Right cardiac atrium (tissue), 5 donors: ENCODE measurements at regions not wholly inside any gene's neighbourhood (a gene's known extent, or its start where the extent isn't known, plus 50 kb on each side); places are given as distances from the start of the nearest gene placed in this dataset.

Experiments
- ATAC-seq, 2 donors: fragments of 200-7000 bp; cut with Tn5 transposase; one replicate each; pipeline versions ENCODE4 v1.8.0 to v1.9.1; 2020; ENCODE audit warnings: moderate library complexity in 2 of 2, mild to moderate bottlenecking in 1 of 2
- DNase-seq, 3 donors: peaks; one replicate each; pipeline ENCODE4 v3.0.0-alpha.2; 2020
- H3K27ac ChIP-seq: one replicate; pipeline ENCODE4 v1.5.1; 2013; ENCODE audit warnings: mild to moderate bottlenecking, low read length, control low read depth, moderate library complexity
- H3K27me3 ChIP-seq: one replicate; pipeline ENCODE4 v1.6.1; 2013; ENCODE audit not compliant: control insufficient read depth, insufficient read depth
- H3K4me1 ChIP-seq: one replicate; pipeline ENCODE4 v1.6.1; 2013; ENCODE audit warnings: low read length; ENCODE audit not compliant: control insufficient read depth, insufficient read depth
- H3K4me3 ChIP-seq: one replicate; pipeline ENCODE4 v1.5.1; 2013; ENCODE audit warnings: low read length, control low read depth
- H3K9me3 ChIP-seq: one replicate; pipeline ENCODE4 v1.6.1; 2013; ENCODE audit warnings: low read length; ENCODE audit not compliant: control insufficient read depth
- WGBS: extraction: QIAGEN DNeasy Blood & Tissue Kit; methylation state at CpG from one replicate; pipeline ENCODE4 v1.1.7; 2013; 5-methylcytosine and 5-hydroxymethylcytosine counted together
- intact Hi-C, 4 donors: fragments of 100-400 bp; cut with DNase I; formaldehyde crosslinking; loops; one replicate each; pipeline versions ENCODE4 v1.11.0 to v1.14.0; 2022 to 2023
- donor health status: healthy with polysubstance abuse.
- donor health status: DM: no; HTN: yes; CAD: no.
- donor health status: DM: no; HTN: no; CAD: no.
- donor health status: DM: no; HTN: yes; CAD: no; lungs with severe emphysema.
- donor health status: DM: yes; HTN: yes; CAD: no.

DNA sequence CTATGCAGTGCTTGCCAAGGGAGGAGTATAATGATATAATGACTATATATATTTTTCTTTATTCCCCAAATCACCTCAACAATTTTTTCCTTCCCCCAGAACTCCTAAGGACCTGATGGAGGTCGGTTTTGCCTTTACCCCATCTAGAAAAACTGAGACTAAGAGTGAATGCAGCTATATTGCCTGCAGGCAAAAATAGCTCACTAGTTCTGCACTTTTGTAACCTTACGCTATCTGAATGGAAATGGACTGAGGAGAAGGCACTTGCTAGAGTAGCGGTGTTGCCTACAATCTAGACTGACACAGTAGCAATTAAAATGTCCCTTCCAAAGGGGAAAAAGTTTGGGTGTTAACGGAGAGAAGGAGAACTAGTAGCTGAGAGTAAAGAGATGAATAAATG is 379.5 kb upstream of the SEMA6D start:
- peaks cover 2% of the 10 kb centered on the region for H3K4me1 ChIP-seq
- ATAC-seq = no peak
- H3K27ac ChIP-seq = no peak overlapping the region
- intact Hi-C loops = no loop called here
- no peak overlapping the region for H3K4me3 ChIP-seq
- WGBS = 79% methylated on average over 4 of the region's 4 CpGs
- DNase-seq = no peak
- H3K27me3 ChIP-seq = no peaks in the 10 kb centered on the region
- H3K9me3 ChIP-seq = no peaks in the 10 kb centered on the region

GRCh38 chr15:47338771-47339170 is 378.5 kb upstream of the SEMA6D start:
- no peak for DNase-seq
- Histone ChIP-seq H3K4me3 (no peak overlapping the region), H3K4me1 (peaks cover 2% of the 10 kb centered on the region), H3K9me3 (no peaks in the 10 kb centered on the region), H3K27ac (no peak overlapping the region), H3K27me3 (no peaks in the 10 kb centered on the region)
- ATAC-seq = no peak
- intact Hi-C loops = no loop called here
- 83% methylated on average over 3 of the region's 3 CpGs for WGBS

DNA sequence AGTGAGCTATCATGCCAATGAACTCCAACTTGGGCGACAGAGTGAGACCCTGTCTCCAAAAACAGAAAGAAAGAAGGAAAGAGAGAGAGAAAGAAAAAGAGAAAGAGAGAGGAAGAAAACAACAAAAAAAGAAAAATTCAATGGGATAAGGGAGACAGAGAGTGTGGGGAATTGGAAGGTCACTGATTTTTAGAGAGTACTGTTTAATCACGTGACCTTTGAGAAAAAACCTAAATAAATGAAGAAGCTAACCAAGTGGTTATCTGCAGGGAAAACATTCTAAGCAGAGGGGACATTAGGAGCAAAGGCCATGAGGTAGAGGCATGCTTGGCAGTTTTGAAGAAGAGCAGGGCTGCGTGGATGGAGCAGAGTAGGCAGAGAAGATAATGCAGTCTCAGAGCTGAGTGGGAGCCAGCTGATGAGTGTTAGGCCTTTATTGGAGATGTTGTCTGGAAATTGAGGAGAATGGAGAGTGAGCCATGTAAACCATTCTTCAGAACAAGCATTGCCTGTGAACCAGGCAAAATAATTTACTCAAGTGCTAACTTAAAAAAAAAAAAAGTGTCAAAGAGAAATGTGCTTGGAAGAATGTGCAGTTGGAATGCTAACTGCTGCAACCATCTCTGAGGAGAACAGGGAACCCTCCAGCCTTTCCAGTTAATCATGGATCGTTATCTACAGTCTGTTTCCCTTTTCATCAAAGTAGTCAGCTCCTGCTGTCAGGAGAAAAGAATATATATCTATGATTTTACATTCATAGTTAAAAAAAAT is 377.3 kb upstream of the SEMA6D start:
- 71% methylated on average over 4 of the region's 4 CpGs for WGBS
- peaks cover 2% of the 10 kb centered on the region for H3K4me1 ChIP-seq
- DNase-seq = no peak
- H3K27me3 ChIP-seq = no peaks in the 10 kb centered on the region
- intact Hi-C loops = no loop called here
- H3K27ac ChIP-seq = no peak overlapping the region
- H3K4me3 ChIP-seq = no peak overlapping the region
- no peak for ATAC-seq
- H3K9me3 ChIP-seq = no peaks in the 10 kb centered on the region

GRCh38 chr15:47340571-47340920 is 376.8 kb upstream of the SEMA6D start:
- no peak for DNase-seq
- WGBS = 50% methylated on average over 2 of the region's 2 CpGs
- no peak overlapping the region for H3K4me3 ChIP-seq
- intact Hi-C loops = no loop called here
- ATAC-seq = no peak
- no peaks in the 10 kb centered on the region for H3K9me3 ChIP-seq
- peaks cover 2% of the 10 kb centered on the region for H3K4me1 ChIP-seq
- H3K27me3 ChIP-seq = no peaks in the 10 kb centered on the region
- no peak overlapping the region for H3K27ac ChIP-seq

GRCh38 chr15:47349179-47349578 is 368.1 kb upstream of the SEMA6D start:
- Histone ChIP-seq H3K4me1 (no peaks in the 10 kb centered on the region), H3K9me3 (no peaks in the 10 kb centered on the region), H3K27me3 (no peaks in the 10 kb centered on the region), H3K27ac (no peak overlapping the region), H3K4me3 (no peak overlapping the region)
- WGBS = 94% methylated on average over 2 of the region's 2 CpGs
- ATAC-seq (no peak), DNase-seq (no peak)
- intact Hi-C loops = no loop called here

DNA sequence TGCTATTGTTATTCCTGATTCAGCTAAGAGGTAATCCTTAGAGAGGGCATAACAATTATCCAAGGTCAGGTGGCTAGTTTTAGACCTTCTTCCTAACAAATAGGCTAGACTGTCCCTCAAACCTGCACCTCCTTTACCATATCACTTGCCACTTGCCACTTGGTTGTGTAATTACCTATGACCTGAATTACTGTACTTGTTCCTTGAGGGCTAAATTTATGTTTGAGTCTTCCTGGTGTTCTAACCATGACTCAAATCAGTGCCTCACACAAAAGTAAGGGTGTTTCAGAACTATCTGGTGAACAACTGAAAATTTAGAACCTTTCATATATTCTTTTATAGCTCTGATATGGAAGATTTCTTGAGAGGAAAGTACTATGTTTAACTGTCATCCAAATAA is 365.8 kb upstream of the SEMA6D start:
- no peaks in the 10 kb centered on the region for H3K9me3 ChIP-seq
- no peaks in the 10 kb centered on the region for H3K27me3 ChIP-seq
- intact Hi-C loops = no loop called here
- ATAC-seq (no peak), DNase-seq (no peak)
- H3K4me1 ChIP-seq = no peaks in the 10 kb centered on the region
- no peak overlapping the region for H3K4me3 ChIP-seq
- no peak overlapping the region for H3K27ac ChIP-seq

DNA sequence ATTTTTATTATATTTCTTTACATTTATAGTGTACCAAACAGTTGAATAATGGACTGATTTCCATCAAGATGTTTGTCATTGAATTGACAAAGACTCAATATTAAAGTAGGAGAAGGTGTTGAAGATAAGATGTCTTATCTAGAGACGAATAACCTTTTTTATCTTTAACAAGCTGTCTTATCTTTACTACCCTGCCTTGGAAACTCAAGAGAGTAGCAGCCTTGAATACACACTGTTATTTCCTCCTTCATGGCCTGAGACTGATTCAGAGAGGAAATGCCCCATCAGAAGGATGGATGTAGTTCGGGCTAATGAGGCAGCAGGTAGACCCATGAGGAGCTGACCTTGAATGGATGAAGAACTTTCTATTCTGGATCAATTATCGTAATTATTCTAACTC is 365.1 kb upstream of the SEMA6D start:
- DNase-seq (no peak), ATAC-seq (no peak)
- Histone ChIP-seq H3K27ac (no peak overlapping the region), H3K27me3 (no peaks in the 10 kb centered on the region), H3K9me3 (no peaks in the 10 kb centered on the region), H3K4me1 (no peaks in the 10 kb centered on the region), H3K4me3 (no peak overlapping the region)
- intact Hi-C loops = no loop called here
- 70% methylated on average over 3 of the region's 3 CpGs for WGBS

DNA sequence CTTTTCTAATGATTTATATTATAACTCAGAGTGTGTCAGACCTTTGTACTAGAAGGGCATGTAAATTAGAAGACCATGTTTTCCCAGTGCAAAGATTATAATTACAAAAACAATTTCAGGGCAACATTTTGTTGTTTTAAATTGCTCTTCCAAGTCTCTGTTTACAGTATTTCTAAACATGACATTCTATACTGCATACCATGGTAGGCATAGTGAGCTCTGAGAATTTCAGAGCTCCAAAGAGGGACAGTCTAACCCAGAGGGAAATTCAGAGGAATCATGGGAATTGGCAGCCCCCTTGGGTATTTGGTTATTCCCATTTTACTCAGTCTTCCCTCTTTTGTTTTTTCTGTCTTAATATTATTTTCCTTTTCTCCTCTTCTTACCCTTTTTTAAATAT is 361.5 kb upstream of the SEMA6D start:
- intact Hi-C loops = no loop called here
- Histone ChIP-seq H3K9me3 (no peaks in the 10 kb centered on the region), H3K4me1 (no peaks in the 10 kb centered on the region), H3K27me3 (no peaks in the 10 kb centered on the region), H3K27ac (no peak overlapping the region), H3K4me3 (no peak overlapping the region)
- ATAC-seq (no peak), DNase-seq (no peak)

DNA sequence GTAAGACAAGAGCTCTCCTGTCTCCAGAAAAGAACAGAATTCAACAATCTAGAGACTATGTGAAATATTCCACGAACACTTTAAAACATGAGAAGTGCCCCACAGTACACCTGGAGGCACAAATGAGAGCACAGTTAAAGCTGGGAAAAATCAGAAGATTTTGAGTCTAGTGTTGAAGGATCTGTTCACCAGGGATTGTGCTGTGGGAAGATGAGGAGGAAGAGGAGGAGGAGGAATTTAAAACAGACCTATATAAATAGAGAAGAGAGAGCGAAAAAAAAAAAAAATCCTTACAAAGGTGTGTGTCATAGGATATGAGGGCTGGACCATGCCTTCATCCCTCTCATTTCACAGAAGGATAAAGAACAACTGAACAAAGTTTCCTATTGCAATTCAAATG is 361.0 kb upstream of the SEMA6D start:
- no peaks in the 10 kb centered on the region for H3K4me1 ChIP-seq
- 93% methylated on average over 2 of the region's 2 CpGs for WGBS
- intact Hi-C loops = no loop called here

GRCh38 chr15:47358876-47359275 is 358.4 kb upstream of the SEMA6D start:
- DNase-seq (no peak), ATAC-seq (no peak)
- H3K27ac ChIP-seq = no peak overlapping the region
- WGBS = 49% methylated on average over 2 of the region's 2 CpGs
- no peaks in the 10 kb centered on the region for H3K27me3 ChIP-seq
- no peaks in the 10 kb centered on the region for H3K9me3 ChIP-seq
- no peaks in the 10 kb centered on the region for H3K4me1 ChIP-seq
- H3K4me3 ChIP-seq = no peak overlapping the region
- intact Hi-C loops = no loop called here

More for the DNA sequence above, 361.0 kb upstream of the SEMA6D start:
- DNase-seq = no peak
- no peaks in the 10 kb centered on the region for H3K27me3 ChIP-seq
- no peaks in the 10 kb centered on the region for H3K9me3 ChIP-seq
- no peak overlapping the region for H3K27ac ChIP-seq
- ATAC-seq = no peak
- H3K4me3 ChIP-seq = no peak overlapping the region

- Histone ChIP-seq H3K9me3 (no peaks in the 10 kb centered on the region), H3K27ac (no peak overlapping the region), H3K4me1 (no peaks in the 10 kb centered on the region), H3K4me3 (no peak overlapping the region), H3K27me3 (no peaks in the 10 kb centered on the region)
- DNase-seq = no peak
- ATAC-seq = no peak
- intact Hi-C loops = no loop called here
Measured at GRCh38 chr15:47360305-47360704, 357.0 kb upstream of the SEMA6D start.
